OCI-LY1 (cell line): ENCODE measurements at regions not wholly inside any gene's neighbourhood (a gene's known extent, or its start where the extent isn't known, plus 50 kb on each side); places are given as distances from the start of the nearest gene placed in this dataset.

Source experiments
- EZH2 ChIP-seq: fragments of 200-600 bp; sonication (generic), shearing (Covaris generic); IDR thresholded peaks from 2 replicates; pipeline ENCODE4 v1.8.0; 2017; ENCODE audit warnings: borderline replicate concordance, mixed run types, mild to moderate bottlenecking, antibody characterized with exemption, low read length, moderate library complexity, mixed read lengths
- TF ChIP-seq, protein P1 (sequence below): fragments of 200-600 bp; sonication (generic), shearing (Covaris generic); IDR thresholded peaks from 2 replicates; pipeline ENCODE4 v1.5.1; 2017; ENCODE audit warnings: mild to moderate bottlenecking, antibody characterized with exemption, low read length, moderate library complexity, mixed read lengths

DNA sequence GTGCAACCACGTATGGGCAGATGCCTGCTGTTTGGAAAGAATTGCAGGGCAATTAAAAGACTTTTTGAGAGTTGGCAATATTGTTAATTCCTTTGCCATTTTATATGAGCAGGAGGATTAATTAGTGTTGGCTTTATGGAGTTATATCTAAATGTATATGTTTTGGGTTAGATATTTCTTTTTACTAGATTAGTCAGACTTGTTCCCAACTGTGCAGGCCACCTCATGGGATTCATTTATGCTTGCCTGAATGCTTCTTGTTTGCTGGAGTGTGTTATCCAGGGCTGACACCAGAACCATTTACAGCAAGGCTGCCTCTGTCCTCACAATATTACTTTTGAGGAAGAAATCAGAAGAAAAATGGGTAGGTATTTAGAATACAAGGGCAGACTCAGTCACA is 192.5 kb downstream of the KTN1 start:
- TF ChIP-seq, protein P1, sequence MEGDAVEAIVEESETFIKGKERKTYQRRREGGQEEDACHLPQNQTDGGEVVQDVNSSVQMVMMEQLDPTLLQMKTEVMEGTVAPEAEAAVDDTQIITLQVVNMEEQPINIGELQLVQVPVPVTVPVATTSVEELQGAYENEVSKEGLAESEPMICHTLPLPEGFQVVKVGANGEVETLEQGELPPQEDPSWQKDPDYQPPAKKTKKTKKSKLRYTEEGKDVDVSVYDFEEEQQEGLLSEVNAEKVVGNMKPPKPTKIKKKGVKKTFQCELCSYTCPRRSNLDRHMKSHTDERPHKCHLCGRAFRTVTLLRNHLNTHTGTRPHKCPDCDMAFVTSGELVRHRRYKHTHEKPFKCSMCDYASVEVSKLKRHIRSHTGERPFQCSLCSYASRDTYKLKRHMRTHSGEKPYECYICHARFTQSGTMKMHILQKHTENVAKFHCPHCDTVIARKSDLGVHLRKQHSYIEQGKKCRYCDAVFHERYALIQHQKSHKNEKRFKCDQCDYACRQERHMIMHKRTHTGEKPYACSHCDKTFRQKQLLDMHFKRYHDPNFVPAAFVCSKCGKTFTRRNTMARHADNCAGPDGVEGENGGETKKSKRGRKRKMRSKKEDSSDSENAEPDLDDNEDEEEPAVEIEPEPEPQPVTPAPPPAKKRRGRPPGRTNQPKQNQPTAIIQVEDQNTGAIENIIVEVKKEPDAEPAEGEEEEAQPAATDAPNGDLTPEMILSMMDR, result no peak
- TF ChIP-seq EZH2, result no peak
